Lower leg skin (tissue), 3 donors: ENCODE measurements at regions not wholly inside any gene's neighbourhood (a gene's known extent, or its start where the extent isn't known, plus 50 kb on each side); places are given as distances from the start of the nearest gene placed in this dataset.

ENCODE experiments used
- CTCF ChIP-seq, 3 donors: fragments of 450-650 bp; IDR thresholded peaks; one replicate each; pipeline ENCODE4 v1.5.1; 2016; ENCODE audit warnings: antibody characterized with exemption in 3 of 3, mild to moderate bottlenecking in 3 of 3, moderate library complexity in 2 of 3
- POLR2A ChIP-seq, 2 donors: fragments of 450-650 bp; IDR thresholded peaks; one replicate each; pipeline ENCODE4 v1.6.1; 2016 to 2017; ENCODE audit warnings: antibody characterized with exemption in 2 of 2, mild to moderate bottlenecking in 1 of 2, moderate library complexity in 1 of 2

- TF ChIP-seq CTCF (IDR thresholded peaks at IDR 0.05), result no peak
- no peak for TF ChIP-seq POLR2A (IDR thresholded peaks at IDR 0.05)
Measured at GRCh38 chr18:51647346-51647745, 449.9 kb upstream of the MEX3C start.
